Right hindlimb (tissue), 1 donor: ENCODE measurements at regions not wholly inside any gene's neighbourhood (a gene's known extent, or its start where the extent isn't known, plus 50 kb on each side); places are given as distances from the start of the nearest gene placed in this dataset.
"Not testable (repeated sequence)": the region's sequence is repeated elsewhere in the genome, so short reads cannot be mapped to it uniquely, and the experiment has no call there.

Experiments used
- DNase-seq: peaks from one replicate; pipeline ENCODE4 v3.0.0-alpha.2; 2018

- no peak for DNase-seq
Observed at GRCh38 chr3:4228295-4228694, 74.9 kb upstream of the SETMAR start.

GRCh38 chr3:4231041-4231440, 72.1 kb upstream of the SETMAR start:
- DNase-seq = no peak

GRCh38 chr3:4232798-4233197, 70.4 kb upstream of the SETMAR start:
- no peak for DNase-seq

- no peak for DNase-seq
Observed at GRCh38 chr3:4233488-4233887, 69.7 kb upstream of the SETMAR start.

- DNase-seq = no peak
Observed at GRCh38 chr3:4234889-4235288, 68.3 kb upstream of the SETMAR start.

- DNase-seq = no peak
Observed at GRCh38 chr3:4235690-4236089, 67.5 kb upstream of the SETMAR start.

- DNase-seq = no peak
Observed at GRCh38 chr3:4241595-4242170, 61.5 kb upstream of the SETMAR start.

- no peak for DNase-seq
Observed at GRCh38 chr3:4245671-4246070, 57.5 kb upstream of the SETMAR start.

GRCh38 chr3:4247391-4247790, 55.8 kb upstream of the SETMAR start:
- no peak for DNase-seq

- DNase-seq = no peak
Observed at GRCh38 chr3:4250064-4250463, 53.1 kb upstream of the SETMAR start.

- no peak for DNase-seq
Observed at GRCh38 chr3:4251412-4251811, 51.8 kb upstream of the SETMAR start.

GRCh38 chr3:4253072-4253832, 49.9 kb upstream of the SETMAR start:
- not testable (repeated sequence) for DNase-seq
